Right lobe of liver (tissue), 6 donors: ENCODE measurements at regions not wholly inside any gene's neighbourhood (a gene's known extent, or its start where the extent isn't known, plus 50 kb on each side); places are given as distances from the start of the nearest gene placed in this dataset.

ENCODE experiments used
- ATAC-seq, 4 donors: fragments of 200-7000 bp; cut with Tn5 transposase; one replicate each; pipeline ENCODE4 v1.9.1; 2020; ENCODE audit warnings: mild to moderate bottlenecking in 4 of 4, moderate library complexity in 4 of 4
- DNase-seq, 3 donors: peaks; one replicate each; pipeline ENCODE4 v3.0.0-alpha.2; 2020
- H3K27ac ChIP-seq, 3 donors: fragments of 200-600 bp; one replicate each; pipeline ENCODE4 v1.8.0; 2022
- H3K27me3 ChIP-seq, 2 donors: fragments of 200-600 bp; one replicate each; pipeline ENCODE4 v1.8.0; 2022
- H3K36me3 ChIP-seq, 4 donors: fragments of 200-600 bp; sonication (generic) in 1 of 4; one replicate each; pipeline versions ENCODE4 v1.5.1 to v1.8.0; 2017 to 2022; ENCODE audit warnings: control low read depth in 1 of 4
- H3K4me1 ChIP-seq, 4 donors: fragments of 200-600 bp; sonication (generic) in 1 of 4; one replicate each; pipeline versions ENCODE4 v1.5.1 to v1.8.0; 2017 to 2022; ENCODE audit warnings: control low read depth in 1 of 4
- H3K4me3 ChIP-seq, 3 donors: fragments of 200-600 bp; one replicate each; pipeline ENCODE4 v1.8.0; 2022
- H3K9me3 ChIP-seq, 4 donors: fragments of 200-600 bp; sonication (generic) in 1 of 4; one replicate each; pipeline versions ENCODE4 v1.5.1 to v1.8.0; 2017 to 2022; ENCODE audit warnings: control low read depth in 1 of 4
- CTCF ChIP-seq, 4 donors: fragments of 200-600 bp in 3 of 4; fragments of 450-650 bp in 1 of 4; IDR thresholded peaks; one replicate each; pipeline versions ENCODE4 v1.5.1 to v1.8.0; 2016 to 2022; ENCODE audit warnings: antibody characterized with exemption in 4 of 4, mild to moderate bottlenecking in 2 of 4
- POLR2A ChIP-seq: fragments of 450-650 bp; IDR thresholded peaks from one replicate; pipeline ENCODE4 v1.6.1; 2017; ENCODE audit warnings: antibody characterized with exemption, mild to moderate bottlenecking
- WGBS: methylation state at CpG from one replicate; pipeline ENCODE4 v1.1.6; 2018; ENCODE audit warnings: low coverage, low lambda C conversion rate; ENCODE audit not compliant: insufficient coverage; ENCODE audit errors: missing lambda C conversion rate; 5-methylcytosine and 5-hydroxymethylcytosine counted together
- intact Hi-C, 2 donors: fragments of 100-400 bp; cut with DNase I; formaldehyde crosslinking; loops; one replicate each; pipeline versions ENCODE4 v1.11.2 to v1.14.1; 2022
- donor health status: DM: no; HTN: yes; CAD: no.
- donor health status: DM: no; HTN: no; CAD: no.
- donor health status: DM: no; HTN: no; CAD: no.
- donor health status: DM: no; HTN: yes; CAD: no.
- donor health status: DM: no; HTN: yes; CAD: no.

DNA sequence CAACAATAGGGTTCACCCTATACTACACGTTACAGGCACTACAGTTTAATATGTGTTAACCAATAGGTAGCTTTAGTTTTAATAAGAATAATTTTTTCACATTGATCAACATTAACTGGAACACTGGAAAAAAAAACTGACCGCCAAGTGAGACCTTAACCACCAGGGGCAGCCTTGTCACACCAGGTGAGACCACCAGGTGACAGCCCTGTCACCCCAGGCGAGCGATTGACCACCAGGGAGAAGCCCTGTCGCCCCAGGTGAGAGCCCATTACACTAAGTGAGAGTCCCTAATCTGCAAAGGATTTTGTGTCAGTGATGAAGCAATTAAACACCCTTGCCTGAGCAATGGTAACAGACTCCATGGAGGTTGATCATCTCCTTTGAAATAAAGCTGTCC is 75.4 kb upstream of the SYK start:
- Histone ChIP-seq H3K36me3 (no peaks in the 10 kb centered on the region), H3K4me1 (no peaks in the 10 kb centered on the region), H3K4me3 (no peak overlapping the region), H3K27me3 (no peaks in the 10 kb centered on the region), H3K27ac (no peak overlapping the region), H3K9me3 (no peaks in the 10 kb centered on the region)
- ATAC-seq (no peak), DNase-seq (no peak)
- intact Hi-C loops: no loop called here
- 81% methylated on average over 5 of the region's 5 CpGs for WGBS
- TF ChIP-seq POLR2A (no peak), CTCF (IDR thresholded peaks at IDR 0.05) (no peak)

- no peak for TF ChIP-seq POLR2A
- TF ChIP-seq CTCF (IDR thresholded peaks at IDR 0.05): no peak
- Histone ChIP-seq H3K4me1 (no peaks in the 10 kb centered on the region), H3K36me3 (no peaks in the 10 kb centered on the region), H3K27me3 (no peaks in the 10 kb centered on the region), H3K27ac (no peak overlapping the region), H3K9me3 (no peaks in the 10 kb centered on the region), H3K4me3 (no peak overlapping the region)
- ATAC-seq: no peak
- 54% methylated on average over 6 of the region's 7 CpGs for whole genome bisulfite sequencing
- no peak for DNase-seq
- intact Hi-C loops: no loop called here
Measured at GRCh38 chr9:90724880-90725279, 76.7 kb upstream of the SYK start.

- intact Hi-C loops: no loop called here
- no peak for ATAC-seq
- no peak overlapping the region for H3K4me3 ChIP-seq
Measured at GRCh38 chr9:90724112-90724511, 77.5 kb upstream of the SYK start.

GRCh38 chr9:90722071-90722470 is 79.4 kb upstream of the DIRAS2 start:
- no peaks in the 10 kb centered on the region for H3K36me3 ChIP-seq
- H3K9me3 ChIP-seq: no peaks in the 10 kb centered on the region
- H3K27ac ChIP-seq: no peak overlapping the region
- DNase-seq (no peak), ATAC-seq (no peak)
- no peaks in the 10 kb centered on the region for H3K27me3 ChIP-seq
- H3K4me1 ChIP-seq: no peaks in the 10 kb centered on the region
- intact Hi-C loops: no loop called here
- 38% methylated on average over 3 of the region's 3 CpGs for WGBS
- H3K4me3 ChIP-seq: no peak overlapping the region
- TF ChIP-seq CTCF (IDR thresholded peaks at IDR 0.05) (no peak), POLR2A (no peak)

More at GRCh38 chr9:90724112-90724511, 77.5 kb upstream of the SYK start:
- no peak overlapping the region for H3K27ac ChIP-seq
- H3K4me1 ChIP-seq: no peaks in the 10 kb centered on the region
- no peaks in the 10 kb centered on the region for H3K36me3 ChIP-seq
- DNase-seq: no peak
- no peaks in the 10 kb centered on the region for H3K9me3 ChIP-seq
- TF ChIP-seq CTCF (IDR thresholded peaks at IDR 0.05) (no peak), POLR2A (no peak)
- WGBS: 59% methylated on average over 5 of the region's 7 CpGs
- H3K27me3 ChIP-seq: no peaks in the 10 kb centered on the region

GRCh38 chr9:90720621-90721265 is 78.1 kb upstream of the DIRAS2 start:
- 70% methylated on average over 1 of the region's 2 CpGs for WGBS
- TF ChIP-seq CTCF (IDR thresholded peaks at IDR 0.05): no peak
- no peak for TF ChIP-seq POLR2A
- no peaks in the 10 kb centered on the region for H3K27me3 ChIP-seq
- H3K9me3 ChIP-seq: no peaks in the 10 kb centered on the region
- no peak for DNase-seq
- H3K4me1 ChIP-seq: no peaks in the 10 kb centered on the region
- intact Hi-C loops: no loop called here
- no peak overlapping the region for H3K27ac ChIP-seq
- H3K36me3 ChIP-seq: no peaks in the 10 kb centered on the region
- no peak overlapping the region for H3K4me3 ChIP-seq
- ATAC-seq: no peak
